GM18951 (cell line): ENCODE measurements at regions not wholly inside any gene's neighbourhood (a gene's known extent, or its start where the extent isn't known, plus 50 kb on each side); places are given as distances from the start of the nearest gene placed in this dataset.

Experiments
- POLR2A ChIP-seq: IDR thresholded peaks from 4 replicates; pipeline ENCODE4 v1.6.1; 2011; ENCODE audit warnings: mild to moderate bottlenecking; ENCODE audit not compliant: insufficient read length, insufficient read depth; ENCODE audit errors: extremely low read depth
- in situ Hi-C: fragments of 300-500 bp; cut with MboI; formaldehyde crosslinking; loops from one replicate; pipeline ENCODE4 v1.12.0; 2022; ENCODE audit warnings: low sequenced_read_pairs, mixed read lengths, inconsistent platforms; ENCODE audit not compliant: unreplicated experiment

DNA sequence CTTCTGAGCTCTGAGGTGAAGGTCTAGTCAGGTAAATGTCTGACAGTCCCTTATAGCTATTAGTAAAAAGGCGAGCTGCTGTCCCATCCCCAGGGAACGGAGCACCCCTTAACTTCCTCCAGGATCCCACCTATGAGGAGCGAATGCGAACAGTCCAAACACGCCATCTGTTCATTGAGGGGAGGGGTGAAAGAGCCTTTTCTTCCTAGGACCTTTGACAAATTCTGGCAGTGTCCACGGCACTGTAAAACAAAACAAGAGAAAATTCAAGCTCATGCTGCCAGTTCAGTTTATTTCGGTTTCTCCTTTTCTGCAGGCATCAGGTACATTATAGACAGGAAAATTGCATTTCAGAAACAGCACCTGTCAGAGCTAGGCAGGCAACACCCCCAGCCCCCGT is 253.8 kb upstream of the CADM1 start:
- in situ Hi-C loops = no loop called here
- no peak for TF ChIP-seq POLR2A

DNA sequence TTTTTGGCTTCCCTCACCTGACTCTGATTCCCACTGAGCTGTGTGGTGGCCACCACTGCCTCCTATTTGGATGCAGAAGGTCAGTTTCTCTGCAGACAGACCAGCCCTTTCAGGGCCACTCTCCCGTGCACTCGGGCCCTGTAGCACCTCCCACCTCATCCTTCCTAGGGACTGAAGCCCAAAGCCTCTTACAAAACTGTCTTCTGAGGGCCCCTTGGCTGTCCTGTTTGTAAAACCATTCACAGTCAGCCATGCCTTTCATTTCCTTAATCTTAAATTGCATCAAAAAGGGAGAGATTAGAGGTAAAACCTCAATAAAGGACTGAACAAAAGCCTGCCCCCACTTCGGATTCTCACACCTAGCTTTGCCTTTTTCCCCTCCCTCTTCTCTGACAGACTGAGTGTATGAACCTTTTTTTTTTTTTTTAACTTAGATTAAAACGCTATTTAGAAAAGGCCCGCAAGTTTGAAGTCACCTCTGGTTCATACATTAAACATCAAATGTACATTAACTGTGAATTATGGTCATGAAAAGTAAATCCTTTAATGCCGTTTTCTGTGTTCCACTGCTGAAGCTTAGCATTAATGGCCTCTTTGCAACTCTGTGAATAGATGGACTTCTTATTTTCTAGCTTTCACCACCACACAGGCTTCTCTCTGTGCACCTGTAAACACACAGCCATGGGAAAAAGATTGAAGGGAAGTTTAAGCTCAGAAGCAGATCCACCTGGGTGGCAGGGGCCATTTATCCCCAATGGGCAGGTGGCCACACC is 247.2 kb upstream of the CADM1 start:
- no peak for TF ChIP-seq POLR2A
- in situ Hi-C loops = no loop called here

DNA sequence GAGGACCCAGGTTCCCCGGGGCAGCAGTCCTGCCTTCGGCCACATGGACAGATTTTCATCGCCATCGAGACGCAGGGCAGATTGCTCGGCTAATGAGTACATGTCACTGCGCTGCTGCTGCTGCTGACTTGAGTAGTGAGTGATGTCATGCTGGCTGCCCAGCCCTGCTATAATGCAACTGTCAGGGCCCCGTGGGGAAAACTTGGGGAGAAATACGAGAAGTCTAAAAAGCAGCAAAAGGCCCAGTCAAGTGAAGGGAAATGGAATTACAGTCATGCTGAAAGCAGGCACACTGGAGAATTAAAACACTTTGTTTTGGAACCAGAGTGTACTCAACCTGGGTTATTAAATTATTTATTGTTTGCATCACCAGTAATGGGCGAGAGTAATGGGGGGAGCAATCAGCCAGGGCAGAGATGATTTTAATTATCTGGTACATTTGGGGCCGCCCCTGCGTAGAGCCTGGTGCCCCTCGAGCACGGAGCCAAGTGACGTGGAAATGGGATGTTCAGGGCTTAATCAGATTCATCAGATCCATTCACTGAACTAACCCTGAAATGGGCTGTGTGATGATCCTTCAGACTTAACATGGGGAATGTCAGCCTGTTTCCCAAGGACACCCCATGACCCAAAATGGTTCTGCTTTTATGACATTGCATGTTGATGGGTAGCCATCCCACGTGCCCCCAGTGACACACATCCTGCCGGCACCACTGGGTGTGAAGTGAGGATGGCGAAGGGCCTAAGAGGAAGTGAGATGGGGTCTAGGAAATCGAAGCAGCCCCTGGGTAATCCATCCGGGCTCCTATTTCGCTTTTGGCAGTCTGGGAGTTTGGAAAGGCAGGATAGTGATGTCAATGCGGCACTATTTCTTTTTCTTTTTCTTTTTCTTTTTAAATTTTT is 241.6 kb upstream of the CADM1 start:
- in situ Hi-C loops = no loop called here
- TF ChIP-seq POLR2A = no peak

DNA sequence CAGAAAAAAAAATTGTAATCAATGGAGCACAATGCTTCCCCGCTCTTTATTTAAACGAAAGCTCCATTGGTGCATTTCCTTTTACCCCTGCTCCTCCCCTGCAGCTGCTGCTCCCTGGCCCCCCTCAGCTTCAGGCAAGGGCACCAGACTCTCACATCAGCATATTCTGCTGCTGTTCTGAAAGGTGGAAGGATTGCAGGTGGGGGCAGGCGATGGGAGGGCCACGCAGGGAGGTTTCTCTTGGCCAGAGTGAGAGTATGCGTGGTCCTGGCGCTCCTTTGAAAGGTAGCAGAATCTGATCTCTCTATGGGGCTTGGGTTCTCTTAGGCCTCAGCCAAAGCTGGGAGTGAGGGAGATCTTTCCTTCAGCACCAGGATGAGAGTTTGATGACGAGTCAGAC is 240.9 kb upstream of the CADM1 start:
- in situ Hi-C loops = no loop called here

DNA sequence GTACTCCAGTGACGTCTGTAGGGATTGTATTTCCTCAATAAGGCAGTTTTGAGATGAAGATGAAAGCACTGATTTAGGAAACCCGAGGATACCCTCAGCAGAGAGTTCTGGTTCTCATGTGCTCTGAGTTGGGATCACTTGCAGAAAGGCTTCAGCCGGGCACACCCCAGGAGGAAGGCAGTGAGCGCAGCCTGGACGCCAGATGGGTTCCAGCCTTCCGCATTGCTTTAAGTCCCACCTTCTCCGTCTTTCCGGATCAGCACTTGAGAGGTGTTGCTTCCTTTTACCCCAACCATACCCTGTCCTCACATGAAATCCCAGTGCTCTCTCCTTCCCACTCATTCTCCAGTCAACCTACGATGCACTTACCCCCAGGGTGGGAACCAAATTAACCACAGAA is 239.5 kb upstream of the CADM1 start:
- TF ChIP-seq POLR2A = no peak
- in situ Hi-C loops = no loop called here

More for the DNA sequence above, 240.9 kb upstream of the CADM1 start:
- TF ChIP-seq POLR2A = no peak

DNA sequence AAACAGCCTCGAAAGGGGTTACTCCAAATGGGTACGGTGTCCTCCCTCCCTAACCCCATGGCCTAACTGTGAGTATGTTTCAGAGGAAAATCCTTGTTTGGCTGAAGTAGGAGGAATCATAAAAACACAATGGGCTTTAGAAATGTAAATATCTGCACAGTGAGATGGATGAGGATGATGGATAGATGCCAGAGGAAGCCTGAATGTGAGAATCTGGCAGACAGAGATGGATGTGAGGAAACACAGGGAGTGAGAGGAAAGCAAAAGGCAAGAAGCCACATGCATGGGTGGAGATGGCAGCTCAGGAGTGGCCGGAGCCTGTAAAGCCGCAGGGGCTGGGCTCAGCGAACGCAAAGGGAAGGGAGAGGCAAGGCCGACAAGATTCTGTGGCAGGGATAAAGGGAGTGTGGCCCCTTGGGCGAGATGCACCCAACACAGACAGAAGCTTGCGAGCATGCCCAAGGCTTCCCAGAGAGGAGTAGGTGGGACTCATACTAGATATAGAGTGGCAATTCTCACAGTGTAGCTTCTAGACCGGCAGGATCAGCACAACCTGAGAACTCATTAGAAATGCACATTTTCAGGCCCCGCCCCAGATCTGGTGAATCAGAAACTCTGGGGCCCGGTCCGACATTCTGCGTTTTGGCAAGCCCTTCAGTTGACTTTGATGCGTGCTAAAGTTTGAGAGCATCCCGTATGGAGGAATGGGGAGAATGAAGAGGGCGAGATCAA is 237.3 kb upstream of the CADM1 start:
- in situ Hi-C loops = no loop called here
- TF ChIP-seq POLR2A = no peak

DNA sequence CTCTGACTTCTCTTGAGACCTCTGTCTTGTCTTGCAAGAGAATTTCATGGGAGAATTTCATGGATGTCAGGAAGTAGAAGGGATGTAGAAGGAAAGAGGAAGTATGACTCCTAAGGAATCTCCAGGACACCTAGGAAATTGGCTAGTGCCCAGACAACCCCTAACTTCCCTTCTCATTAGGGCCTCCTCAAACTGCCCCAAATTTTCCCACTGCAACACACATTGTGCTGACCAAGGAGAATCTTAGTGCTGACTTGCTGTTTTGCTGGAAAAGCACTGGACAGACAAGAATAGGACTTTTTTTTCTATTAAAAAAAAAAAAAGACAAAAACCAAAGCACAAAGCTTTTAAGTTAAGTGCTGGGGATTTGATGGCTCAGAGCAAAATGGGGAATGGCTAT is 236.1 kb upstream of the CADM1 start:
- no peak for TF ChIP-seq POLR2A
- in situ Hi-C loops = no loop called here

DNA sequence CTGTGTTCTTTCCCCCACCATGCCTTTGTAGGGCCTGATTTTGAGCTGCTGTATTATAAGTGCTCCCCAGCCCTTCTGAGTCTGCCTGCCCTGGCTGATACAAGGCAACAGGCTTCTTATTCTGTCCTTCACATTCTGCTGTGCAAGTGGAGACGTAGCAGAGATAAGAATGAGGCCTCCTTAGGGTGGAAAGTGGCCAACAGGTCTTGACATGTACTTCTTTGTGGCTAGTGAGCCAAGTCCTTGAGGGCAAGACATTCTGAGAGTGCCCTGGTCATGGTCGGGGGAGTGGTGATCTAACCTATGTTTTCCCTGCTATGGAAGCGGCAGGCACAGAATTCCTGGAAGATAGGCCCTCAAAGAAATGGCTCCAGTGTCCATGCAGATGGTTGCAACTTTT is 235.7 kb upstream of the CADM1 start:
- in situ Hi-C loops = no loop called here
- TF ChIP-seq POLR2A = no peak

DNA sequence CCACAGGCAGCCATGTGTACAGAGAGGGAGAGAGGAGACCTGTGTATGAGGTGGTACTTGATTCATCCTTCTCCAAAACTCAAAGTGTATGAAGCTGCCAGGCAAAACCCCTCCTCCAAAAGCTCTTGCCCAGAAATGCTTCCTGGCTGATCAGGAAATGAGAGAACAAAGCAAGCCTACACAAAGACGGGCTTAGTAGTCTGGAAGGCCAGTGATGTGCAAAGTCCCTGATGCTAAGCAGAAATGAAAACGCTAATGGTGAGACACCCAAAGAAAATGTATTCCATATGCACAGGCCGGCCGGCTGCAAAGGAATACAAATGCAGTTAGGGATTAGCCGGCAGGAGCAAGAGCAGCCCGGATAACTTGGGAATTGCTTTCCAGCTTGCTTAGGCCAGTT is 234.9 kb upstream of the CADM1 start:
- in situ Hi-C loops = no loop called here
- TF ChIP-seq POLR2A = no peak

DNA sequence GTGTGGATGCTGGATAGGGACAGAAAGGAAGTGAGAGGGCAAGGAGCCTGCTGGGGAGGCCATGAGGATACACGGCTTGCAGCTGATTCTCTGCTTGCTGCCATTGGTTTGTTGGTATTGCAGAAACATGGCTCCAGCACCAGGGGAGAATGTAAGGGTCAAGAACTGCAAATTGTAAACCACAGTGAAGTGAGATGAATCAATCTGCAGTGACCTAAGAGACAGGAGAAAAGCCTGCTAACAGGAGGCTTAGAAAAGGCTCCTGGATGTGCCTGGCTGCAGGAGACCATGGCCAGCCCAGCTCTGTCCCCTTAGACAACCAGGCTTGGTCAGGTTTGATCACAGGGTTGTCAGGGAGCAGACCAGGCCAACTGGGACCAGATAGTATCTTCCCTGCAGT is 233.7 kb upstream of the CADM1 start:
- in situ Hi-C loops = no loop called here
- TF ChIP-seq POLR2A = no peak

DNA sequence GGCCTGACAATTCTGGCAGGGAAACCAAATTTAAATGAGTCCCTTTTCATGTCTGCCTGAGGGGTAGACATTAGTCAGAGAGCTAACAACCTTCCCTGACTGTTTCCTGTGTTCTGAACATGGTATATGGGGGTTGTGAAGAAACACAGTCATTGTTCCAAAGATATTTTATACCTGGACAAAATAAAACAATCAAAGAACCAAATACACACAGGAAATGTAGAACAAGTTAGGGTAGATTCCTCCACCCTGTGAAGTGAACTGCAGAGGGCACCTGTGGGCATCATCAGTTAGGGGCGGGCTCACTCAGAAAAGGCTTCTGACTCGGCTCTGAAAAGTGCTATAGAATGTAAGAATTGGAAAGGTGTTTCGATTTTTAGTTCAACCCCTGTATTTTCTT is 231.9 kb upstream of the CADM1 start:
- TF ChIP-seq POLR2A = no peak
- in situ Hi-C loops = no loop called here

DNA sequence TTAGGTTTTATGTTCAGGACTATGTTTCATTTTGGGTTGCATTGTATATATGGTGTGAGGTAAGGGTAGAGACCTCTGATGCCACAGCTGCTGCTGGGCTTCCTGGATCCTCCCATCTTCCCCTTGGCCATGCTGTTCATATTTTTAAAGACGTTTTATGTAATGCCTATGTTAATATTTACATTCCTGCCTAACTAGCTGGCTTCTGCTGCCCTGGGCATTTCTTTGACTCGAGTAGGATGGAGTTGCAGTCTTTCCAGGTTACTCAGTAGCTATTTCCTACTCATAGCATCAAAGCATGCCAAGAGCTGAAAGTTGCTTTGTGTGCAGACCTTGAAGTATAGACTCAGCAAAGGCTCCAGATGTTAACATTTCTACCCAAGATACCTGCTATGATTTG is 220.5 kb upstream of the CADM1 start:
- TF ChIP-seq POLR2A = no peak
- in situ Hi-C loops = no loop called here

DNA sequence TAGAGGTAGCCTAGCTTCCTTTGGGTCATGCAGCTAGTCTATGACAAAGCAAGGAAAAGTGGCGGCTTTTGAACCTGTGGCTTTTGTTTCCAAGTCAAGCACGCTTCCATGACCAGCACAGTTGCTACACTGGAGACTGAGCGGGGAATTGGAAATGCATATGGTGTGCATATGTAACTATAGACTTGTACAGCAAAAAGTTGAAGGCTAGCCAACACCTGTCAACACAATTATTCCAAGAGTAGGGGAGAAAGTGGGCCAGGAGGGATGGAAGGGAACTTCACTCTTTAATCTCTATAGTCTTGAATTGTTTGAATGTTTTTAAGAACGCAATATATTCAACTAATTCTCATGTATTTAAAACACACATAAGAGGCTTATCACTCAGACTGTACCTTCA is 218.5 kb upstream of the CADM1 start:
- TF ChIP-seq POLR2A = no peak
- in situ Hi-C loops = no loop called here

DNA sequence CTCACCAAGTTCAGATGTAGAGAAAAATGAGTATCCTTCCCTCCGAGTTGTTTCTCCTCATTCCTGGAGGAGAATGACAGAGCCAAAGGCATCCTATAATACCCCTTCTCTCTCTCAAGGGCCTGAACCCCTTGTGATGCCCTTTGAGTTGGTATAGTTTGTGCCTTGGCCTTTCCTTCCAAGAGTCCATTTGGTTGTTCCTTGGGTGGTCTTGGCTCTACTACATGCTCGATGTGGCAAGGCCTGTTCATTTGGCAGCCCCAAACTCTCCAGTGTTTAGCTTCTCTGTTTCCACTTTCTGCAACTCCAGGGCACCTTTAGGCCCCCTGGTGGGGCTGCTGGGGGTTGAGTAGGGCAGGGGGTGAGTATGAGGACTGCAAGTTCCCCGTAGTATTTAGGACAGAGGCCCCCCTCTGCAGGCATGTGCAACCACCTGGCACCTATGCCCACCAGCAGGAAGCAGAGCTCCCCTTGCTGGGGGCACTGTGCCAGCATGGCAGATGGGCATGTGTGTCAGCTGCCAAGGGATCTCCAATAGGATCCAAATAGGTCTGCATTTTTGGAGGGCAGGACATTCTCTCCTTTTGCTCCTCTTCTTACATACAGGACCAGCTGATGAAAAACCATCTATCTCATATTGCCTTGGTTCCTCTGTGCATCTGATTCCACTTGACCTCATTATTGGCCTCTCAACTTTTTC is 217.2 kb upstream of the CADM1 start:
- in situ Hi-C loops = no loop called here
- no peak for TF ChIP-seq POLR2A
